Activated naive CD8-positive, alpha-beta T cell treated with anti-CD3 and anti-CD28 coated beads, Interleukin-2, amount 50 U/mL, for 16 hours (primary cell): ENCODE measurements at regions not wholly inside any gene's neighbourhood (a gene's known extent, or its start where the extent isn't known, plus 50 kb on each side); places are given as distances from the start of the nearest gene placed in this dataset.
"Not testable (repeated sequence)": the region's sequence is repeated elsewhere in the genome, so short reads cannot be mapped to it uniquely, and the experiment has no call there.

Source experiments
- DNase-seq: peaks from one replicate; pipeline ENCODE4 v3.0.0-alpha.2; 2020; ENCODE audit warnings: low read depth, low spot score

- DNase-seq, result no peak
Observed at GRCh38 chr1:172837816-172838679, 179.1 kb downstream of the FASLG start.

- no peak for DNase-seq
Observed at GRCh38 chr1:172838680-172839313, 179.9 kb downstream of the FASLG start.

GRCh38 chr1:172839639-172840038 is 180.7 kb downstream of the FASLG start:
- not testable (repeated sequence) for DNase-seq

GRCh38 chr1:172843444-172843843 is 184.5 kb downstream of the FASLG start:
- no peak for DNase-seq

- DNase-seq, result peak; percentile 16
Observed at GRCh38 chr1:172845371-172845770, 186.5 kb downstream of the FASLG start.

GRCh38 chr1:172845865-172846264 is 187.0 kb downstream of the FASLG start:
- DNase-seq, result no peak

GRCh38 chr1:172847814-172848213 is 188.9 kb downstream of the FASLG start:
- not testable (repeated sequence) for DNase-seq

GRCh38 chr1:172849653-172850052 is 190.8 kb downstream of the FASLG start:
- no peak for DNase-seq

GRCh38 chr1:172851077-172851476 is 192.2 kb downstream of the FASLG start:
- DNase-seq, result no peak

GRCh38 chr1:172851856-172852255 is 193.0 kb downstream of the FASLG start:
- DNase-seq, result no peak

GRCh38 chr1:172855983-172856382 is 194.8 kb downstream of the TNFSF18 start:
- not testable (repeated sequence) for DNase-seq

- DNase-seq, result no peak
Observed at GRCh38 chr1:172863031-172863430, 187.7 kb downstream of the TNFSF18 start.

GRCh38 chr1:172867216-172867818 is 183.4 kb downstream of the TNFSF18 start:
- no peak for DNase-seq

- no peak for DNase-seq
Observed at GRCh38 chr1:172870901-172871606, 179.7 kb downstream of the TNFSF18 start.

GRCh38 chr1:172874950-172875349 is 175.8 kb downstream of the TNFSF18 start:
- no peak for DNase-seq

- DNase-seq, result no peak
Observed at GRCh38 chr1:172875892-172876291, 174.8 kb downstream of the TNFSF18 start.

GRCh38 chr1:172882385-172882784 is 168.4 kb downstream of the TNFSF18 start:
- no peak for DNase-seq

GRCh38 chr1:172882791-172883386 is 167.9 kb downstream of the TNFSF18 start:
- no peak for DNase-seq

GRCh38 chr1:172883387-172883791 is 167.4 kb downstream of the TNFSF18 start:
- no peak for DNase-seq

- no peak for DNase-seq
Observed at GRCh38 chr1:172883844-172884243, 166.9 kb downstream of the TNFSF18 start.

- DNase-seq, result no peak
Observed at GRCh38 chr1:172885411-172885810, 165.3 kb downstream of the TNFSF18 start.

- DNase-seq, result no peak
Observed at GRCh38 chr1:172885971-172886370, 164.8 kb downstream of the TNFSF18 start.
